Cardiac fibroblast (primary cell): ENCODE measurements at regions not wholly inside any gene's neighbourhood (a gene's known extent, or its start where the extent isn't known, plus 50 kb on each side); places are given as distances from the start of the nearest gene placed in this dataset.
A peak's percentile ranks its signal among the peaks of the same experiment; 100 is the strongest.

Experiments
- DNase-seq, 2 donors: peaks; one replicate each; pipeline versions ENCODE4 v3.0.0 to v3.0.0-alpha.2; 2010; ENCODE audit warnings: low read depth in 2 of 2
- H3K4me3 ChIP-seq, 2 donors: replicated peaks in 1 of 2; 1 replicate in 1 of 2; 2 replicates in 1 of 2; pipeline ENCODE4 v1.5.1; 2011; ENCODE audit warnings: low read depth in 2 of 2, low read length in 2 of 2, mild to moderate bottlenecking in 2 of 2, moderate library complexity in 1 of 2
- CTCF ChIP-seq: IDR thresholded peaks from one replicate; pipeline ENCODE4 v1.5.1; 2011; ENCODE audit warnings: low read depth, mild to moderate bottlenecking, low read length, inconsistent platforms

- no peak for DNase-seq
Observed at GRCh38 chr12:63220921-63221320, 69.9 kb upstream of the AVPR1A start.

DNA sequence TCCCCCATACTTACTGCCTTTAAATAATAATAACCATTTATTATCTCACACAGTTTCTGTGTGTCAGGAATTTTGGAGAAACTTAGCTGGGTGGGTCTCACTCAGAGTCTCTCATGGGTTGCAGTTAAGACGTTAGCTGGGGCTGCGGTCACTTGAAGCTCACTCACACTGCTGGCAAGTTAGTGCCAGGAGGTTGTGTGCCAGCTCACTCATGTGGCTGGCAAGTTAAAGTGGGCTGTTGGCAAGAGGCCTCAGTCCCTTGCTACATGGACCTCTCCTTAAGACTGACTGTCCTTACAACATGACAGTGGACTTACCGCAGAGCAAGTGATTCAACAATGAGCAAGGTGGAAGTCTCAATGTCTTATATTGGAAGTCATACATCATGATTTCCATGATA, 61.3 kb upstream of the AVPR1A start:
- H3K4me3 ChIP-seq, result no peak overlapping the region
- no peak for DNase-seq
- TF ChIP-seq CTCF, result no peak

More at GRCh38 chr12:63220921-63221320, 69.9 kb upstream of the AVPR1A start:
- TF ChIP-seq CTCF, result no peak
- H3K4me3 ChIP-seq, result no peak overlapping the region

DNA sequence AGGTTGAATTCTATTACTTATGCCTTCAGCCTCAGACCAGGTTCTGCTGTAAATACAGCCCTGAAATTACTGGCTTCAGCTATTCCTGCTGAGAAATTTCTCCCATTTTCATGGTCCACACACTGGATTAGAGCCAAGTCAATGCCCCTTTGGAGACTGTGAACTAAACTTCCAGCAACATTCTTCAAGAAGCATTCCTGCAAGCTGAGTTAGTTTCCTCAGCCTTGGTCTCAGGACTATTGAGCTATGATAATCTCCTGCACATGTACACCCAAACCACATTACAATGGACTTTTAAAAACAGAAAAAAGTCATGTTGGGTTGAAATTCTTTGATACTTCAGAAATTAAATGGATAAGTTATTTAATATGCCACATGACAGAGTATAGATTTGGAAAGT, 58.0 kb upstream of the AVPR1A start:
- no peak overlapping the region for H3K4me3 ChIP-seq
- TF ChIP-seq CTCF, result no peak
- DNase-seq, result no peak

- DNase-seq, result peak; percentile 1 to 35
- TF ChIP-seq CTCF, result no peak
- no peak overlapping the region for H3K4me3 ChIP-seq
Observed at GRCh38 chr12:63206909-63207308, 55.9 kb upstream of the AVPR1A start.

DNA sequence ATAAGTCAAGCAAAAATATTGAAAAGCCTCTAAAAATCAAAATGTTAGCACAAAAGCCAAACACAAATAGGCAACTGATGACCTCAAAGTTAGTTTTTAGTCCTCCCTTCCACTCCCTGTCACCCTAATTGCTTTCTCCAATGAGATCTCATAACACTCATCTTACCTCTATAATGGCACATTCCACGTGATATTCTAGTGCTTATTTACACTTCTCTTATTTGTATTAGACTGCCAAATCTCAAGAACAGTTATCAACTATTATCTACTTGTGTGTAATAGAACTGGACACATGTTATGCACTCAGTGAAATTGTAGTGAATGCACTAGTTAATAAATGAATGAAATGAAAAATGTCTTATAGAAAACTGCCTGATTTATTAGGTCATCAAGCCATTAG, 55.5 kb upstream of the AVPR1A start:
- H3K4me3 ChIP-seq, result no peak overlapping the region
- DNase-seq, result no peak
- no peak for TF ChIP-seq CTCF
